GM12878 (cell line): ENCODE measurements at regions not wholly inside any gene's neighbourhood (a gene's known extent, or its start where the extent isn't known, plus 50 kb on each side); places are given as distances from the start of the nearest gene placed in this dataset.

Source experiments
- ELK1 ChIP-seq: IDR thresholded peaks from 2 replicates; pipeline ENCODE4 v1.6.1; 2012; ENCODE audit warnings: low read depth, low read length, improper control_type of control experiment
- TAF1 ChIP-seq: IDR thresholded peaks from 2 replicates; pipeline ENCODE4 v1.6.1; 2011; ENCODE audit warnings: mild to moderate bottlenecking, low read depth, low read length, borderline replicate concordance
- TCF7 ChIP-seq: IDR thresholded peaks from 2 replicates; pipeline ENCODE4 v1.6.1; 2014; ENCODE audit warnings: antibody characterized with exemption, borderline replicate concordance
- TF ChIP-seq, protein P1 (sequence below): IDR thresholded peaks from 2 replicates; pipeline ENCODE4 v1.6.1; 2012; ENCODE audit warnings: mild to moderate bottlenecking, low read depth, low read length
- TF ChIP-seq, protein P2 (sequence below): fragments of 450-650 bp; IDR thresholded peaks from 2 replicates; pipeline ENCODE4 v1.6.1; 2016; ENCODE audit warnings: mild to moderate bottlenecking, moderate library complexity, borderline replicate concordance

DNA sequence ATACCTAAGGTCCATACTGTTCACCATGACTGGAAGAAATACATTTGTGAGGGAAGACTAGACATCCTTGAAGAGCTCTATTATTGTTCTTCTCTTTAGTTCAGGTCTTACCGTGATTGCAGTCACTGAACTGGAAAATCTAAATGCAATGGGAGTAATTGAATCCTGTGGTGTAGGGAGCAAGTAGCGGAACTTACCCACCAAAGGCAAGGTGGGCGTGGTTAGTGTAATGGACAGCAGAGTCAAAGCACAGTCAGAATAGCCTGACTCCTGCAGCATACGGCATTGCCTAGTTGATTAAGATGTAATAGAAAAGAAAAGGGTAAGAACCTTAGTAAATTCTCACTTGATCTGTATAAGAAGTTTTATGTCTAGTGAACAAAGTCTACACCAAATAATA is 679.7 kb upstream of the EPHA7 start (continued):
- TF ChIP-seq ELK1, result no peak
- TF ChIP-seq, protein P1, sequence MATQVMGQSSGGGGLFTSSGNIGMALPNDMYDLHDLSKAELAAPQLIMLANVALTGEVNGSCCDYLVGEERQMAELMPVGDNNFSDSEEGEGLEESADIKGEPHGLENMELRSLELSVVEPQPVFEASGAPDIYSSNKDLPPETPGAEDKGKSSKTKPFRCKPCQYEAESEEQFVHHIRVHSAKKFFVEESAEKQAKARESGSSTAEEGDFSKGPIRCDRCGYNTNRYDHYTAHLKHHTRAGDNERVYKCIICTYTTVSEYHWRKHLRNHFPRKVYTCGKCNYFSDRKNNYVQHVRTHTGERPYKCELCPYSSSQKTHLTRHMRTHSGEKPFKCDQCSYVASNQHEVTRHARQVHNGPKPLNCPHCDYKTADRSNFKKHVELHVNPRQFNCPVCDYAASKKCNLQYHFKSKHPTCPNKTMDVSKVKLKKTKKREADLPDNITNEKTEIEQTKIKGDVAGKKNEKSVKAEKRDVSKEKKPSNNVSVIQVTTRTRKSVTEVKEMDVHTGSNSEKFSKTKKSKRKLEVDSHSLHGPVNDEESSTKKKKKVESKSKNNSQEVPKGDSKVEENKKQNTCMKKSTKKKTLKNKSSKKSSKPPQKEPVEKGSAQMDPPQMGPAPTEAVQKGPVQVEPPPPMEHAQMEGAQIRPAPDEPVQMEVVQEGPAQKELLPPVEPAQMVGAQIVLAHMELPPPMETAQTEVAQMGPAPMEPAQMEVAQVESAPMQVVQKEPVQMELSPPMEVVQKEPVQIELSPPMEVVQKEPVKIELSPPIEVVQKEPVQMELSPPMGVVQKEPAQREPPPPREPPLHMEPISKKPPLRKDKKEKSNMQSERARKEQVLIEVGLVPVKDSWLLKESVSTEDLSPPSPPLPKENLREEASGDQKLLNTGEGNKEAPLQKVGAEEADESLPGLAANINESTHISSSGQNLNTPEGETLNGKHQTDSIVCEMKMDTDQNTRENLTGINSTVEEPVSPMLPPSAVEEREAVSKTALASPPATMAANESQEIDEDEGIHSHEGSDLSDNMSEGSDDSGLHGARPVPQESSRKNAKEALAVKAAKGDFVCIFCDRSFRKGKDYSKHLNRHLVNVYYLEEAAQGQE, result no peak
- TF ChIP-seq, protein P2, sequence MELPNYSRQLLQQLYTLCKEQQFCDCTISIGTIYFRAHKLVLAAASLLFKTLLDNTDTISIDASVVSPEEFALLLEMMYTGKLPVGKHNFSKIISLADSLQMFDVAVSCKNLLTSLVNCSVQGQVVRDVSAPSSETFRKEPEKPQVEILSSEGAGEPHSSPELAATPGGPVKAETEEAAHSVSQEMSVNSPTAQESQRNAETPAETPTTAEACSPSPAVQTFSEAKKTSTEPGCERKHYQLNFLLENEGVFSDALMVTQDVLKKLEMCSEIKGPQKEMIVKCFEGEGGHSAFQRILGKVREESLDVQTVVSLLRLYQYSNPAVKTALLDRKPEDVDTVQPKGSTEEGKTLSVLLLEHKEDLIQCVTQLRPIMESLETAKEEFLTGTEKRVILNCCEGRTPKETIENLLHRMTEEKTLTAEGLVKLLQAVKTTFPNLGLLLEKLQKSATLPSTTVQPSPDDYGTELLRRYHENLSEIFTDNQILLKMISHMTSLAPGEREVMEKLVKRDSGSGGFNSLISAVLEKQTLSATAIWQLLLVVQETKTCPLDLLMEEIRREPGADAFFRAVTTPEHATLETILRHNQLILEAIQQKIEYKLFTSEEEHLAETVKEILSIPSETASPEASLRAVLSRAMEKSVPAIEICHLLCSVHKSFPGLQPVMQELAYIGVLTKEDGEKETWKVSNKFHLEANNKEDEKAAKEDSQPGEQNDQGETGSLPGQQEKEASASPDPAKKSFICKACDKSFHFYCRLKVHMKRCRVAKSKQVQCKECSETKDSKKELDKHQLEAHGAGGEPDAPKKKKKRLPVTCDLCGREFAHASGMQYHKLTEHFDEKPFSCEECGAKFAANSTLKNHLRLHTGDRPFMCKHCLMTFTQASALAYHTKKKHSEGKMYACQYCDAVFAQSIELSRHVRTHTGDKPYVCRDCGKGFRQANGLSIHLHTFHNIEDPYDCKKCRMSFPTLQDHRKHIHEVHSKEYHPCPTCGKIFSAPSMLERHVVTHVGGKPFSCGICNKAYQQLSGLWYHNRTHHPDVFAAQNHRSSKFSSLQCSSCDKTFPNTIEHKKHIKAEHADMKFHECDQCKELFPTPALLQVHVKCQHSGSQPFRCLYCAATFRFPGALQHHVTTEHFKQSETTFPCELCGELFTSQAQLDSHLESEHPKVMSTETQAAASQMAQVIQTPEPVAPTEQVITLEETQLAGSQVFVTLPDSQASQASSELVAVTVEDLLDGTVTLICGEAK, result no peak
- TF ChIP-seq TCF7, result no peak
- no peak for TF ChIP-seq TAF1
- TF ChIP-seq, all 136 proteins: peak for 0
